CD4-positive, alpha-beta memory T cell (primary cell): ENCODE measurements at regions not wholly inside any gene's neighbourhood (a gene's known extent, or its start where the extent isn't known, plus 50 kb on each side); places are given as distances from the start of the nearest gene placed in this dataset.
"Not testable (repeated sequence)": the region's sequence is repeated elsewhere in the genome, so short reads cannot be mapped to it uniquely, and the experiment has no call there.

ENCODE experiments used
- CTCF ChIA-PET: fragments of 350-600 bp; sonication (Branson Sonifier 250); formaldehyde crosslinking; loops from one replicate; lab custom pipeline; 2021; ENCODE audit warnings: inconsistent platforms; ENCODE audit not compliant: partially characterized antibody; lab: Charles Lee
- POLR2A ChIA-PET: fragments of 350-600 bp; sonication (Branson Sonifier 250); formaldehyde crosslinking; loops from one replicate; lab custom pipeline; 2021; ENCODE audit not compliant: partially characterized antibody; lab: Charles Lee
- DNase-seq, 5 donors: peaks; one replicate each; pipeline versions ENCODE4 v3.0.0 to v3.0.0-alpha.2; 2020 to 2022; ENCODE audit warnings: mixed read lengths in 1 of 5
- H3K27ac ChIP-seq: one replicate; pipeline ENCODE4 v1.7.0; 2013; ENCODE audit warnings: low read depth, low read length
- H3K27me3 ChIP-seq: 2 replicates; pipeline ENCODE4 v1.7.0; 2013; ENCODE audit warnings: mild to moderate bottlenecking, low read length, moderate library complexity; ENCODE audit not compliant: insufficient read depth
- H3K36me3 ChIP-seq: 2 replicates; pipeline ENCODE4 v1.7.0; 2013; ENCODE audit warnings: mild to moderate bottlenecking, low read length, moderate library complexity; ENCODE audit not compliant: insufficient read depth
- H3K4me1 ChIP-seq: 2 replicates; pipeline ENCODE4 v1.7.0; 2013; ENCODE audit warnings: mild to moderate bottlenecking, low read length, moderate library complexity; ENCODE audit not compliant: insufficient read depth
- H3K4me3 ChIP-seq, 2 donors: one replicate each; pipeline ENCODE4 v1.7.0; 2013; ENCODE audit warnings: low read length in 2 of 2, mild to moderate bottlenecking in 1 of 2
- H3K9me3 ChIP-seq, 2 donors: one replicate each; pipeline ENCODE4 v1.7.0; 2013; ENCODE audit warnings: low read length in 2 of 2, control low read depth in 1 of 2; ENCODE audit not compliant: control insufficient read depth in 1 of 2
- H3K27ac Mint-ChIP-seq, 7 donors: one replicate each; pipeline ENCODE4 v1.8.0; 2020 to 2021; ENCODE audit warnings: mixed read lengths in 7 of 7, mild to moderate bottlenecking in 6 of 7, inconsistent platforms in 3 of 7, moderate library complexity in 3 of 7
- H3K27me3 Mint-ChIP-seq, 2 donors: one replicate each; pipeline ENCODE4 v1.8.0; 2020 to 2021; ENCODE audit warnings: mixed read lengths in 2 of 2
- H3K36me3 Mint-ChIP-seq, 2 donors: one replicate each; pipeline ENCODE4 v1.8.0; 2020 to 2021; ENCODE audit warnings: mixed read lengths in 2 of 2, inconsistent platforms in 1 of 2, mild to moderate bottlenecking in 1 of 2
- H3K4me1 Mint-ChIP-seq, 4 donors: one replicate each; pipeline ENCODE4 v1.8.0; 2020 to 2021; ENCODE audit warnings: mixed read lengths in 4 of 4, mild to moderate bottlenecking in 1 of 4
- H3K4me3 Mint-ChIP-seq, 8 donors: one replicate each; pipeline ENCODE4 v1.8.0; 2020 to 2021; ENCODE audit warnings: mixed read lengths in 8 of 8, mild to moderate bottlenecking in 7 of 8, moderate library complexity in 6 of 8, inconsistent platforms in 3 of 8
- H3K9me3 Mint-ChIP-seq, 8 donors: one replicate each; pipeline ENCODE4 v1.8.0; 2020 to 2021; ENCODE audit warnings: mixed read lengths in 8 of 8, mild to moderate bottlenecking in 5 of 8, inconsistent platforms in 3 of 8, moderate library complexity in 1 of 8
- intact Hi-C: fragments of 100-400 bp; cut with micrococcal nuclease; formaldehyde crosslinking; loops from one replicate; pipeline ENCODE4 v1.15.1; 2023

- peaks cover 0 to 36% (median 13%) of the 10 kb centered on the region in 8 donors for H3K9me3 Mint-ChIP-seq
- H3K4me3 Mint-ChIP-seq, H3K36me3 ChIP-seq, intact Hi-C loops, H3K4me1 ChIP-seq, H3K9me3 ChIP-seq, H3K27ac ChIP-seq, H3K4me3 ChIP-seq, DNase-seq, POLR2A ChIA-PET, H3K27me3 Mint-ChIP-seq, H3K4me1 Mint-ChIP-seq, H3K27ac Mint-ChIP-seq, H3K27me3 ChIP-seq, H3K36me3 Mint-ChIP-seq, CTCF ChIA-PET: not testable (repeated sequence)
Measured at GRCh38 chr20:29031262-29031982, 2226.0 kb upstream of the DEFB115 start.

- H3K27me3 Mint-ChIP-seq, intact Hi-C loops, H3K4me3 Mint-ChIP-seq, POLR2A ChIA-PET, CTCF ChIA-PET, H3K27me3 ChIP-seq, H3K27ac Mint-ChIP-seq, H3K4me1 ChIP-seq, DNase-seq, H3K4me3 ChIP-seq, H3K27ac ChIP-seq, H3K36me3 ChIP-seq, H3K36me3 Mint-ChIP-seq, H3K9me3 ChIP-seq, H3K4me1 Mint-ChIP-seq: not testable (repeated sequence)
- peaks cover 0 to 35% (median 7%) of the 10 kb centered on the region in 8 donors for H3K9me3 Mint-ChIP-seq
Measured at GRCh38 chr20:29044239-29044638, 2213.2 kb upstream of the DEFB115 start.

DNA sequence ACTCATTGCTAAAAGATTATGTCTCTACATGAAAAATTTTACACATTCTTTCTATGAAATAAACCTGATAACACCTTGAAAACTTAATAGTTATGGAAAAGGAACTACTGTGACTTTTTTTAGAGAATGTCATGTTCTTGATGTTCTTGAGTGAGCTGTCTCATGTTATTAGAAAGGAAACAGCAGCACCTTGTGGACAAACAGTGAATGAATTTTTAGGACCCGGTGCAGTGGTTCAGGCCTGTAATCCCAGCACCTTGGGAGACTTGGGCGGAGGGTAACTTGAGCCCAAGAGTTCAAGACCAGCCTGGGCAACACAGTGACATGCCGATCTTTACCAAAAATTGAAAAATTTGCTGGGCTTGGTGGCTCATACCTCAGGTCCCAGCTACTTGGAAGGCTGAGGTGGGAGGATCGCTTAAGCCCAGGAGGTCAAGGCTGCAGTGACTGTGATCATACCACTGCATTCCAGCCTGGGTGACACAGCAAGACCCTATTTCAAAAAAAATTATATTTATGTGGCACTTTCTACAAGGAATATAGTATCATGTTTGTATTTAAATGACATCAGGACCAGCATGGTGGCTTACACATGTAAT lies 2207.4 kb upstream of the DEFB115 start:
- H3K4me3 Mint-ChIP-seq: not testable (repeated sequence)

GRCh38 chr20:29057866-29058484 lies 2199.5 kb upstream of the DEFB115 start:
- CTCF ChIA-PET, H3K9me3 ChIP-seq, H3K27me3 Mint-ChIP-seq, POLR2A ChIA-PET, H3K27me3 ChIP-seq, DNase-seq, H3K27ac Mint-ChIP-seq, H3K36me3 Mint-ChIP-seq, H3K4me3 Mint-ChIP-seq, H3K27ac ChIP-seq, intact Hi-C loops, H3K4me1 Mint-ChIP-seq, H3K4me1 ChIP-seq, H3K36me3 ChIP-seq, H3K4me3 ChIP-seq: not testable (repeated sequence)
- peaks cover 4 to 60% (median 26%) of the 10 kb centered on the region in 8 donors for H3K9me3 Mint-ChIP-seq

More for the DNA sequence above, 2207.4 kb upstream of the DEFB115 start:
- H3K27me3 Mint-ChIP-seq, H3K27me3 ChIP-seq, POLR2A ChIA-PET, intact Hi-C loops, H3K4me1 ChIP-seq, H3K36me3 Mint-ChIP-seq, H3K4me1 Mint-ChIP-seq, H3K4me3 ChIP-seq, H3K27ac ChIP-seq, DNase-seq, H3K36me3 ChIP-seq, CTCF ChIA-PET, H3K9me3 ChIP-seq, H3K27ac Mint-ChIP-seq: not testable (repeated sequence)
- H3K9me3 Mint-ChIP-seq: peaks cover 0 to 39% (median 11%) of the 10 kb centered on the region in 8 donors

- H3K4me3 Mint-ChIP-seq, H3K27ac ChIP-seq, H3K4me1 Mint-ChIP-seq, H3K36me3 ChIP-seq, intact Hi-C loops, H3K27me3 ChIP-seq, POLR2A ChIA-PET, H3K4me1 ChIP-seq, H3K9me3 ChIP-seq, CTCF ChIA-PET, H3K27ac Mint-ChIP-seq, H3K36me3 Mint-ChIP-seq, H3K4me3 ChIP-seq, DNase-seq, H3K27me3 Mint-ChIP-seq: not testable (repeated sequence)
- H3K9me3 Mint-ChIP-seq: peaks cover 0 to 70% (median 39%) of the 10 kb centered on the region in 8 donors
Measured at GRCh38 chr20:29062451-29062850, 2195.0 kb upstream of the DEFB115 start.

GRCh38 chr20:29066341-29066740 lies 2191.1 kb upstream of the DEFB115 start:
- H3K27ac Mint-ChIP-seq, H3K4me1 ChIP-seq, H3K36me3 ChIP-seq, H3K9me3 ChIP-seq, DNase-seq, H3K4me1 Mint-ChIP-seq, POLR2A ChIA-PET, H3K27me3 ChIP-seq, H3K4me3 Mint-ChIP-seq, intact Hi-C loops, H3K27me3 Mint-ChIP-seq, H3K27ac ChIP-seq, CTCF ChIA-PET, H3K36me3 Mint-ChIP-seq, H3K4me3 ChIP-seq: not testable (repeated sequence)
- H3K9me3 Mint-ChIP-seq: peaks cover 0 to 60% (median 35%) of the 10 kb centered on the region in 8 donors

DNA sequence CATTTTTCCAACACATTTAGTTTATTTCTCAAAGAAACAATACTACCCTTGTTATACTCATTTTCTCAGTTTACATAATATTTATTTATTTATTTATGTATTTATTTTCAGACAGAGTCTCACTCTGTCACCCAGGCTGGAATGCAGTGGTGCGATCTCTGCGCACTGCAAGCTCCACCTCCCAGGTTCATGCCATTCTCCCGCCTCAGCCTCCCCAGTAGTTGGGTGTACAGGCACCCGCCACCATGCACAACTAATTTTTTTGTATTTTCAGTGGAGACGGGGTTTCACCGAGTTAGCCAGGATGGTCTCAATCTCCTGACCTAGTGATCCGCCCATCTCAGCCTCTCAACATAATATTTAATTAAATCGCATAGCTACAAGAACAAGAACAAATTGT lies 2183.8 kb upstream of the DEFB115 start:
- H3K9me3 ChIP-seq, POLR2A ChIA-PET, H3K4me1 Mint-ChIP-seq, H3K27me3 Mint-ChIP-seq, CTCF ChIA-PET, H3K27ac Mint-ChIP-seq, H3K27ac ChIP-seq, DNase-seq, H3K27me3 ChIP-seq, H3K4me3 Mint-ChIP-seq, H3K4me3 ChIP-seq, H3K36me3 ChIP-seq, intact Hi-C loops, H3K4me1 ChIP-seq, H3K36me3 Mint-ChIP-seq: not testable (repeated sequence)
- H3K9me3 Mint-ChIP-seq: peaks cover 3 to 25% (median 17%) of the 10 kb centered on the region in 8 donors
